Femur (tissue), 1 donor: ENCODE measurements at regions not wholly inside any gene's neighbourhood (a gene's known extent, or its start where the extent isn't known, plus 50 kb on each side); places are given as distances from the start of the nearest gene placed in this dataset.

Source experiments
- DNase-seq: peaks from one replicate; pipeline ENCODE4 v3.0.0-alpha.2; 2017

DNA sequence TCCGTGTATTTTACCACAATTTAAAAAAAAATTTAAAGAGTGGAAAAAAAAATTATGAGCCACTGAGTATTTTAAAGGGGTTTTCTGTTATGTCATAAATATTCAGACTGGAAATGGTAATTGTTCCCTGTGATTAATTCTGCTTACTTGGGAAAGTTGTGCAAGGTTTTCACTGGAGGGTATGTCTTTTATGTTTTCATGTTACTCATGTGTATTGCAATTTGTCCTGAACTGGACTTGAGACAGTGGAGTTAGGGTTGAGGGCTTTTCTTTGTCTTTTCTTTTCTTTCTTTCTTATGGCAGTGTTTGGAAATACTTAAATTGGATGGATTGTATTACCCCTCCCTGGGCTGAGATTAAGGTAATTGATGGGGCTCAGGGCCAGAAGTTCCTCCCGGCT is 257.7 kb downstream of the BAMBI start:
- DNase-seq, result no peak

DNA sequence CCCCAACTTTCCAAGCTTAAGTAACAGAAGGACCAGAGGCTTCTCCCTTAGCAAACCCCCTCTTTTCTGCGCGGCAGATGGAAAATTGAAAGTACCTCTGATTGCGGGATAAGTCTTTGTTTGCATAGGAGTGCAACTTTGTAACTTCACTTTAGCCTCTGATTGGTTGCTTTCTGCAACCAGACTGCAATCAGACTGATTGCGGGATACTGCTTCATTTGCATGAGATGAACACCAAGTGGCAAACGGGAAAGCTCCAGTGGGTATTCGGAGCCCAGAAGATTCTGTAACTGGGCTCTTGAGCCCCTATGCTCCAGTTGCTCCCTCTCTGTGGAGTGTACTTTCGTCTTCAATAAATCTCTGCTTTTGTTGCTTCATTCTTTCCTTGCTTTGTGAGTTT is 260.6 kb downstream of the BAMBI start:
- no peak for DNase-seq

GRCh38 chr10:28938745-28939144 is 261.4 kb downstream of the BAMBI start:
- no peak for DNase-seq

- DNase-seq, result peak; percentile 78
Measured at GRCh38 chr10:28939281-28940157, 262.2 kb downstream of the BAMBI start.

DNA sequence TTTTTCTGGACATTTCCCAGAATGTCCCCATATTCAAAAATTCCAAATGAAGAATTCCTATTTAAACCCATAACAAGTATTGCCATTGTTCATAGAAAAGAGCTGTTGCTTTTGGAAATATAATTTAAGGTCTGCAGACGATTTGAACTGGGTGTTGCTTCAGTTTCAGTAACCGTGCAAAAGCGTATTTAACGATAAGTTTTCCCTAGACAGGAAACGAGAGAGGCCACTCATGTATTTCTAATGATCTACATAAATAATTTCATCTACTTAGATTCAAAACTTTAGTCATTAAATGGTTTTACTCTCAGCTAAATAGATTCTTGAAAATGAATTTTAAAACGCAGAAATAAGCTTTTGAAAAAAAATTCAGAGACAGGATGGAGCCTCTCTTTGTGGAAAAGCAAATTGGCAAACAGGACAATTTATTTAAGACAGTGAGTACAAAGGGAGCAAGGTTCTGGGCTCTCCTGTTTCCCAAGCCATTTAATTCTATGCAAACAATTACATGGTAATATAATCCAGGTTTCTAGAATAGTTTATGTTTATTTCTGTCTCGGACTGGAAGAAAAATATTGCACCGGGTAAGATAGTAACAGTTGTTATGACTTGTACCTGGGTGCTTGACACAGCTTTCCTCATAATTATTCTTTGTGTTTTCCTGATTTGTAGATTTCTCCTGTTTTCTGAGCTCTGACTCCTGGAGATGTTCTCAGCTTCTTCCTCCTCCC is 263.0 kb downstream of the BAMBI start:
- DNase-seq, result no peak

GRCh38 chr10:28942012-28942411 is 264.7 kb downstream of the BAMBI start:
- DNase-seq, result no peak

GRCh38 chr10:28945959-28946358 is 268.6 kb downstream of the BAMBI start:
- no peak for DNase-seq

DNA sequence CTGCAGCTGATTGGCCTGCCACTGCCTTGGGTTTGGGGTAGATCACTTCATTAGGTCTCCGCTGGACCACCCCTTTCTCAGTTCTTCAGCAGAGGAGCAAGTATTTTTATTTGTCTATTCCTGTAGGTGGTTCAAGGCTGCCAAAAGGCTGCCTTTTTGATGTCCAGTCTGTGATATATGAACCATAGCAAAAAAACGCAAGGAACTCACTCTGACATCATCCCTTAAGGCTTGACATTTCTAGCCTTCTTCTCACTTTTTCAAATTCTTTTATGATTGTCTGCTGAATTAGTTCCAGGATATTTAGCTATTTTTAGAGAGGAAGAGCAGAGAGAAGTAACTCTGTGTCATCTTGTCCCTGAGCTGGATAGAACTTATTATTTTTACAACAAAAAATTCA is 269.2 kb downstream of the BAMBI start:
- no peak for DNase-seq

- peak; percentile 46 for DNase-seq
Measured at GRCh38 chr10:28947171-28947570, 269.9 kb downstream of the BAMBI start.

DNA sequence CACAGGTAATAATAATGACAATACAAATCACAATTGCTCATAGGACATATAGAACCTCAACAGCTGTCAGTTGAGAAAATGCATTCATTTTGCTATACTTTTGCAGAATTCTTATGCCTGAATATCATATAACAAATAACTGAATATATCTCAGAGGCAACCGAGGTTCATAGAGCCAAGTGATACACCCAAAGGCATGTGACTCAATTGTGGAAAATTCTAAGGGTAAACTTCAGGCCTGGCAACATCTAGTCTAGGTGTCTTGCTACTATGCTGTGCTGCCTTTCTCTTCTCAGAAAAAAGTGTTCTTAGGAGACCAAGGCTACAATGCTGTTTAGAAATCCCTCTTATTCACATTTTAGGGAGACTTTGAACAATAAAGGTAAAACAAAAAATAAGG is 270.7 kb downstream of the BAMBI start:
- DNase-seq, result no peak

DNA sequence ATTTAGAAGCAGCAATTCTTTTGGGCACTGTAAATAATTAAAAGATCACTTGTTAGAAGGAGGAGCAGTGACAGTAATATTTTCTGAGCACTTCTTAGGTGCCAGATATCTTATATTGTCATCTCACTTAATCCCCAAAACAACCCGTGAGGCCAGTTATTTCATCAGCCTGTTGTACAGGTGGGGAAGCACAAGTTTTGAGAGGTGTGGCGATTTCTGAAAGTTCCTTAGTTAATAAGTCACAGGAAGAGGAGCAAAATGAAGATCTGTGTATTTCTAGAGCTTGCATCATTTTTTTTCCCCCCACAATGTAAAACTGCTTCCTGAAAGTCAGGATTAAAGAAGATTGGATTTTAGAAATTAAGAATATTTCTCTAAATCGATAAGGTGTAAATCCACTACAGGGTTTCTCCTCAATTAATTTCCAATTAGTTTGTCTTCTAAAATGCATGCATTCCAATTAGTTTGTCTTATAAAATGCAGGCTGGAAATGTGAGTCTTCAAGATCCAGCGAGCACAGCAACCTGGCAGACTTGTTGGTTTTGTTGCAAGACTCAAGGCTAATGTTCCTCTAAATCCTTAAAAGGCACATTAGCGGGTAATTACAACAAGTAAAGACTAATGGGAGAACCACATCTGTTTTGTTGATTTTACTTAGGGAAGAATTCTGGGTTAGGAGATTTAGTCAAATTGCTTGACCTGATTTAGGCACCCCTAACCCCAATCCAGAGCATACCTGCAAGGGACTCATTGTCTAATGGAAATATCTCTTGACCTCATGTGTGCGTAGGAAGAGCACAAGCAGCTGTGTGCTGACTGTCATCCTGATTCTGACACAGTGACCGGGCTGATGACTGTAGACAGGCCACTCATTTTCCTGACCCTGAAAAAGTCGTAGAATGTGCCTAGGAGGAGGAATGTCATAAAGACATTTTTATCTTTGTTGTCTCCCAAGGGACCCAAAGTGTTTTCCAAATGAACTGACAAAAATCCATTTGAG is 272.0 kb downstream of the BAMBI start:
- no peak for DNase-seq

- DNase-seq, result no peak
Measured at GRCh38 chr10:28951484-28951883, 274.2 kb downstream of the BAMBI start.

DNA sequence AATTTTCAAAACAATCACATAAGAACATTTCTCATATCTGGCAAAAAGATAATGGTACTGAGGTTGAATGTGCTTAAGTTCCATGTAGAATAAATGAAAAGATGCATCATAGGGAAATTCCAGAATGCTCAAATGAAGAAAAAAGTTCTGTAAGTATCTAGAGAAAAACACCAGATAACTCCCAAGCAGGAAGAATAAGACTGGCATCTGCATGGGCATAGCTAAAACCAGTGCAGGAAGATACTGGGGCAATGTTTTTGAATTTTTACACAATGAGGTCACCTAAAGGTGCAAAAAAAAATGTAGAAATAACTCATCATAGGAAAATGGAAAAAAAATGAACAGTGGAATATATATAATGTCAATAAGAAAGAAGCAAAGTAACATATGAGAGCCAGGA is 275.2 kb downstream of the BAMBI start:
- DNase-seq, result no peak

GRCh38 chr10:28954211-28954610 is 276.9 kb downstream of the BAMBI start:
- DNase-seq, result no peak

GRCh38 chr10:28958468-28958867 is 281.1 kb downstream of the BAMBI start:
- DNase-seq, result no peak

GRCh38 chr10:28959850-28960501 is 282.7 kb downstream of the BAMBI start:
- DNase-seq, result no peak

DNA sequence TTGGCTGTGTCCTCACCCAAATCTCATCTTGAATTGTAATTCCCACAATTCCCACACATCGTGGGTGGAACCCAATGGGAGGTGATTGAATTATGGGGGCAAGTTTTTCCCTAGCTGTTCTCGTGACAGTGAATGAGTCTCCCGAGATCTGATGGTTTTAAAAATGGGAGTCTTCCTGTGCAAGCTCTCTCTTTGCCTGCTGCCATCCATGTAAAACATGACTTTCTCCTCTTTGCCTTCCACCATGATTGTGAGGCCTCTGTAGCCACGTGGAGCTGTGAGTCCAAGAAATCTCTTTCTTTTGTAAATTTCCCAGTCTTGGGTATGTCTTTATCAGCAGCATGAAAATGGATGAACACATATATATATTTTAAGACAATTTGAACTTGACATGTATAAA is 285.4 kb downstream of the BAMBI start:
- no peak for DNase-seq

DNA sequence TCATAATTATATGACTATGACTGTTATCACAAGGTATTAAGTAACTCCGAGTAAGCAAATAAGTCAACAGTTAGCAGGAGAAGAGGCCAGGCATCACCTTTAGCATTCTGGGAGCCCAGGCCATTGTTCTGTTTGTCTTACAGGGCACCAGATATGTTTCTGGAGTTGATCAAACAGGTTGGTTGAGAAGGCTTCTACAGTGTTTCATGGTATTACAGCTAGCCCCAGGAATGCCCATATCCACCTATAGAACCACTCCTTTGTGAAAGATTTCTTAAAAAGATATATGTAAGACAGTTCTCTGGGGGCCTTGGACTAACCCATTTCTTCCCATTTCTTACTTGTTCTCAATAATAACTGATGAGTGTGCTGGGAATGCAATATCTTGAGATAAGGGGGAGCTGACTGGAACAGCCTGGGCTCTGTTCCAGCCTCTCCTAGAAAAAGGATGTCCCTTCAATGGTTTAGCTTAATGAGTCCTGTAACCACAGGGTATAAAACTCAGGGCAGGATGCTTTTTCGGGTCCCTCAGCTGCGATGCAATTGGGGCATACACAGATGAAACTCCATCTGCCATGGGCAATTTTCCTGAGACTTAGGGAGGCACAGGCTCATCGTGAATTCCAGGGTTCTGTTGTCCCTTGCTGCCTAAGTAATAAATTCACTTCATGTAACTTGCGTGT is 286.4 kb downstream of the BAMBI start:
- no peak for DNase-seq

DNA sequence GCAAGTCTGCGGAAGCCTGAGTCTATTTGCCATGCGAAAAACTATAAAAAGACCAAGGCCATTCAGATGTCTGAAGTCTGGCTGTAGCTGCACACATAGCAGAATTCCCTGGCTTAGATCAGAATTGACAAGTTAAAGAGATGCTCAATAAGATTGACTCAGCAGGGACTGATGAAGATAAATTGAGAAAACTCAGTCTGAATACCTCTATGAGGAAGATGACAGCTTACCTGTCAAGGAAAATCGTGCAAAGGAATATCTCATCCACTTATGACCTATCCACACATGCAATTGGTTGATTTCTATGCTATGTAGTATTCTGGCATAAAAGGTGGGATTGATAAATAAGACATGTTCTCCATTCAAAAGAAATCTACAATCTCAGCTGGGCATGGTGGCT is 288.6 kb downstream of the BAMBI start:
- no peak for DNase-seq

DNA sequence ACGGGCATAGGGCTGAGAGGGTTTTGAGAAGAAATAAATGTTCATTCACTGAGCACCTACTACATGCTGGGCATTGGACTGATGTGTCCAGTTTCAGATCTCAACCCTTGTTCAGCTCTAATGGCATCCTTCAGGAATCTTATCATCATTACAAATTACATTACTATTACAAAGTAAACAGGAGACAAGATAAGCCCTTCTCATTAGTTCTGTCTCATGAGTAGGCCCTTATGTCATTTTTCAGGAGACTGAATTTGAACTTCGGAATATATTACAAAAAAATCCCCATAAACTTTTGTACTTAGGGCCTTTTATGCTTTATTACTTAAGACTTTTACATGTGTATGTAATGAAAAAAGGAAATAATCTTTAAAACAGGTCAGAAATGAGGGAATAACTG is 289.7 kb downstream of the BAMBI start:
- DNase-seq, result no peak

GRCh38 chr10:28969413-28969812 is 292.1 kb downstream of the BAMBI start:
- DNase-seq, result no peak

DNA sequence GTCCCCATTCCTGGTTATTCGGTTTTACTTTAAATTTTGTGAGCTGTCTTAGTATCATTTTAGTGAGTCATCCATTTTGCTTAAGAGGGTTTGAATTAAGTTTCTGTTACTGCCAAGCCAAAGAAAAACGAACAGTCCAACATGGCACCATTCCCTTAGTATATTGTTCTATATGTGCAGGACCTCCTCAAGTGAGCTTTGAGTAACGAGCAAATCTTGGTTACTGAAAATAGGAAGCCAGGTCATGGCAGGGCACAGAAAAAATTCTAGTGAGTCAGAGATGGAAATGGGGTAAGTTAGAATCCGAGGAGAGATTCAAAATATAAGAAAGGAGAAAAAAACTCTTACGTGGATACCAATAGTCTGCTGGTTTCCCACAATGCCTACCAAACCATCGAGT is 292.9 kb downstream of the BAMBI start:
- no peak for DNase-seq
